ENCODE measurements at regions not wholly inside any gene's neighbourhood (a gene's known extent, or its start where the extent isn't known, plus 50 kb on each side); places are given as distances from the start of the nearest gene placed in this dataset.
"Not testable (repeated sequence)": the region's sequence is repeated elsewhere in the genome, so short reads cannot be mapped to it uniquely, and the experiment has no call there.

- TF ChIP-seq, protein P1, sequence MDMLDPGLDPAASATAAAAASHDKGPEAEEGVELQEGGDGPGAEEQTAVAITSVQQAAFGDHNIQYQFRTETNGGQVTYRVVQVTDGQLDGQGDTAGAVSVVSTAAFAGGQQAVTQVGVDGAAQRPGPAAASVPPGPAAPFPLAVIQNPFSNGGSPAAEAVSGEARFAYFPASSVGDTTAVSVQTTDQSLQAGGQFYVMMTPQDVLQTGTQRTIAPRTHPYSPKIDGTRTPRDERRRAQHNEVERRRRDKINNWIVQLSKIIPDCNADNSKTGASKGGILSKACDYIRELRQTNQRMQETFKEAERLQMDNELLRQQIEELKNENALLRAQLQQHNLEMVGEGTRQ (IDR thresholded peaks at IDR 0.05; ENCODE audit: low read length): no peak
- TF ChIP-seq NANOG (IDR thresholded peaks at IDR 0.05; ENCODE audit: insufficient read depth, low read depth, low read length, poor library complexity, severe bottlenecking) (no peak), RFX5 (IDR thresholded peaks at IDR 0.05; ENCODE audit: borderline replicate concordance, low read depth, low read length) (no peak), SP2 (IDR thresholded peaks at IDR 0.05; ENCODE audit: low read length) (no peak), RAD21 (IDR thresholded peaks at IDR 0.05 in 1 of 2, conservative IDR thresholded peaks at IDR 0.05 in 1 of 2; ENCODE audit: low read depth in 2 of 2, low read length in 2 of 2) (peak; percentile 20; a peak in 2 of 4 replicates), FOSL1 (IDR thresholded peaks at IDR 0.05; ENCODE audit: insufficient read depth, low read depth, low read length) (no peak)
These were observed 1059.8 kb downstream of the TMEM121 start (continued) for GRCh38 chr14:106586098-106586704.

- H4K91ac ChIP-seq (replicated peaks; ENCODE audit: insufficient read length, low read length); FAIRE-seq; DNase-seq (ENCODE audit: low read depth in 1 of 2, low spot score in 2 of 2); H3K4me1 ChIP-seq (replicated peaks in 1 of 4; ENCODE audit: control insufficient read depth in 3 of 4, insufficient read depth in 4 of 4, low read length in 3 of 4); H2BK120ac ChIP-seq (replicated peaks; ENCODE audit: low read depth, low read length); H2BK12ac ChIP-seq (ENCODE audit: low read depth, low read length); H3K36me3 ChIP-seq (ENCODE audit: control insufficient read depth in 2 of 4, insufficient read depth in 4 of 4, low read length in 3 of 4); H2BK15ac ChIP-seq (ENCODE audit: low read length); H3K79me1 ChIP-seq (ENCODE audit: low read depth, low read length); POLR2A ChIA-PET (ENCODE audit: partially characterized antibody); H3K27me3 ChIP-seq (replicated peaks in 1 of 4; ENCODE audit: control insufficient read depth in 3 of 4, extremely low read depth in 1 of 4, insufficient read depth in 3 of 4, low read length in 3 of 4); H3K56ac ChIP-seq (replicated peaks; ENCODE audit: insufficient read length, low read depth, low read length); H3K27ac ChIP-seq (ENCODE audit: low read depth, low read length); H3K14ac ChIP-seq (ENCODE audit: insufficient read length); H3K4ac ChIP-seq (replicated peaks; ENCODE audit: insufficient read length, low read depth, low read length); H3K9ac ChIP-seq (replicated peaks in 1 of 4; ENCODE audit: extremely low read depth in 1 of 4, low read depth in 3 of 4, low read length in 3 of 4); H4K20me1 ChIP-seq (replicated peaks in 1 of 2; ENCODE audit: control insufficient read depth in 1 of 2, insufficient read depth in 2 of 2, low read length in 2 of 2); H3K23me2 ChIP-seq (ENCODE audit: low read depth, low read length); H2AK5ac ChIP-seq (ENCODE audit: low read depth, low read length); H2BK5ac ChIP-seq (ENCODE audit: low read depth, low read length); H3K23ac ChIP-seq (ENCODE audit: insufficient read length); H4K5ac ChIP-seq (ENCODE audit: insufficient read length, low read depth, low read length); H3K4me2 ChIP-seq (ENCODE audit: insufficient read depth in 1 of 2, low read depth in 2 of 2, low read length in 2 of 2); H3K4me3 ChIP-seq (ENCODE audit: extremely low read depth in 1 of 4, insufficient read depth in 2 of 4, low read depth in 3 of 4, low read length in 4 of 4); H3K79me2 ChIP-seq (ENCODE audit: control insufficient read depth in 1 of 2, insufficient read depth in 2 of 2, low read length in 2 of 2); H3K18ac ChIP-seq (ENCODE audit: extremely low read depth, low read length); H2AFZ ChIP-seq (ENCODE audit: low read length); H2BK20ac ChIP-seq (ENCODE audit: low read length); H4K8ac ChIP-seq (ENCODE audit: extremely low read depth, insufficient read depth, low read length): not testable (repeated sequence)
- peaks cover 41 to 75% of the 10 kb centered on the region in 2 experiments for H3K9me3 ChIP-seq (ENCODE audit: insufficient read depth in 2 of 2, low read depth in 1 of 2, low read length in 1 of 2)
- CTCF ChIA-PET (ENCODE audit: partially characterized antibody): interaction anchor here (0.7 kb wide), 1 partner anchor 16 kb away, joined by 3 read pairs; no protein-coding TSS in a partner anchor
- 83% methylated on average over 7 of the region's 7 CpGs; no CpG with 5 or more reads in 1 of the 2 experiments for WGBS, 2 experiments (ENCODE audit: extremely low coverage in 1 of 2, insufficient coverage in 1 of 2, insufficient read length in 1 of 2, insufficient replicate concordance in 2 of 2, low coverage in 1 of 2, low lambda C conversion rate in 2 of 2, missing lambda C conversion rate in 1 of 2)
These were observed 1065.2 kb downstream of the TMEM121 start for GRCh38 chr14:106591539-106591938.

Data from H1 (cell line).